H1 (cell line): ENCODE measurements at regions not wholly inside any gene's neighbourhood (a gene's known extent, or its start where the extent isn't known, plus 50 kb on each side); places are given as distances from the start of the nearest gene placed in this dataset.

Source experiments
- CTCF ChIA-PET: fragments of 300-600 bp; sonication (Branson Sonifier 250); formaldehyde crosslinking; loops from one replicate; lab custom pipeline; 2021; ENCODE audit not compliant: partially characterized antibody; lab: Charles Lee
- POLR2A ChIA-PET: fragments of 300-600 bp; sonication (Branson Sonifier 250); formaldehyde crosslinking; loops from one replicate; lab custom pipeline; 2021; ENCODE audit warnings: inconsistent platforms; ENCODE audit not compliant: partially characterized antibody; lab: Charles Lee
- DNase-seq, 2 experiments: peaks; one replicate each; pipeline versions ENCODE4 v3.0.0 to v3.0.0-alpha.2; 2010 to 2022; ENCODE audit warnings: low spot score in 2 of 2, low read depth in 1 of 2, mixed read lengths in 1 of 2
- FAIRE-seq: peaks from 2 replicates; lab custom pipeline; 2011; peaks lifted over from hg19 to GRCh38; lab: Jason Lieb, UNC
- H2AFZ ChIP-seq: 2 replicates; pipeline ENCODE4 v1.8.1; 2012; ENCODE audit warnings: low read length, inconsistent platforms
- H2AK5ac ChIP-seq: 2 replicates; pipeline ENCODE4 v1.6.1; 2013; ENCODE audit warnings: low read depth, low read length
- H2BK120ac ChIP-seq: replicated peaks from 2 replicates; pipeline ENCODE3; 2013; ENCODE audit warnings: low read depth, low read length, inconsistent platforms
- H2BK12ac ChIP-seq: 2 replicates; pipeline ENCODE4 v1.6.1; 2013; ENCODE audit warnings: low read depth, low read length
- H2BK15ac ChIP-seq: 2 replicates; pipeline ENCODE4 v1.6.1; 2013; ENCODE audit warnings: low read length
- H2BK20ac ChIP-seq: 2 replicates; pipeline ENCODE4 v1.6.1; 2013; ENCODE audit warnings: low read length
- H2BK5ac ChIP-seq: 2 replicates; pipeline ENCODE4 v1.6.1; 2013; ENCODE audit warnings: low read depth, low read length
- H3K14ac ChIP-seq: 2 replicates; pipeline ENCODE4 v1.6.1; 2013; ENCODE audit warnings: inconsistent platforms; ENCODE audit not compliant: insufficient read length
- H3K18ac ChIP-seq: 2 replicates; pipeline ENCODE4 v1.6.1; 2013; ENCODE audit warnings: low read length; ENCODE audit errors: extremely low read depth
- H3K23ac ChIP-seq: 2 replicates; pipeline ENCODE4 v1.6.1; 2013; ENCODE audit warnings: inconsistent platforms; ENCODE audit not compliant: insufficient read length
- H3K23me2 ChIP-seq: 2 replicates; pipeline ENCODE4 v1.6.1; 2013; ENCODE audit warnings: low read depth, low read length
- H3K27ac ChIP-seq: 2 replicates; pipeline ENCODE4 v1.6.1; 2011; ENCODE audit warnings: low read depth, low read length, inconsistent platforms
- H3K27me3 ChIP-seq, 4 experiments: replicated peaks in 1 of 4; 1 replicate in 1 of 4; 2 replicates in 3 of 4; pipeline versions ENCODE4 v1.6.1 to v1.8.1; 2011 to 2013; ENCODE audit warnings: low read length in 3 of 4, mild to moderate bottlenecking in 3 of 4, inconsistent platforms in 2 of 4, mixed read lengths in 2 of 4, moderate library complexity in 1 of 4; ENCODE audit not compliant: control insufficient read depth in 3 of 4, insufficient read depth in 3 of 4; ENCODE audit errors: extremely low read depth in 1 of 4
- H3K36me3 ChIP-seq, 4 experiments: 2 replicates each; pipeline versions ENCODE4 v1.6.1 to v1.8.1; 2011 to 2013; ENCODE audit warnings: mild to moderate bottlenecking in 4 of 4, low read length in 3 of 4, moderate library complexity in 2 of 4, control low read depth in 1 of 4, inconsistent platforms in 1 of 4; ENCODE audit not compliant: insufficient read depth in 4 of 4, control insufficient read depth in 2 of 4
- H3K4ac ChIP-seq: replicated peaks from 2 replicates; pipeline ENCODE3; 2013; ENCODE audit warnings: low read length, low read depth, mixed read lengths, inconsistent platforms; ENCODE audit not compliant: insufficient read length
- H3K4me1 ChIP-seq, 4 experiments: replicated peaks in 1 of 4; 1 replicate in 1 of 4; 2 replicates in 3 of 4; pipeline versions ENCODE4 v1.6.1 to v1.8.1; 2011 to 2013; ENCODE audit warnings: low read length in 3 of 4, inconsistent platforms in 2 of 4, mixed read lengths in 1 of 4; ENCODE audit not compliant: insufficient read depth in 4 of 4, control insufficient read depth in 3 of 4
- H3K4me2 ChIP-seq, 2 experiments: 2 replicates each; pipeline versions ENCODE4 v1.6.1 to v1.8.1; 2011 to 2013; ENCODE audit warnings: low read depth in 2 of 2, low read length in 2 of 2, control low read depth in 1 of 2, inconsistent platforms in 1 of 2, mild to moderate bottlenecking in 1 of 2; ENCODE audit not compliant: insufficient read depth in 1 of 2
- H3K4me3 ChIP-seq, 4 experiments: fragments of 200-600, 300-600 bp in 1 of 4; sonication (generic), shearing (Covaris generic), sonication (Bioruptor Twin) in 1 of 4; 2 replicates each; pipeline versions ENCODE4 v1.5.1 to v1.8.1; 2011 to 2016; ENCODE audit warnings: low read length in 4 of 4, low read depth in 3 of 4, control low read depth in 2 of 4, inconsistent platforms in 2 of 4, mild to moderate bottlenecking in 2 of 4, mixed read lengths in 1 of 4, moderate library complexity in 1 of 4; ENCODE audit not compliant: insufficient read depth in 2 of 4; ENCODE audit errors: extremely low read depth in 1 of 4
- H3K56ac ChIP-seq: replicated peaks from 2 replicates; pipeline ENCODE3; 2013; ENCODE audit warnings: low read depth, mild to moderate bottlenecking, mixed read lengths, low read length, inconsistent platforms; ENCODE audit not compliant: insufficient read length
- H3K79me1 ChIP-seq: 2 replicates; pipeline ENCODE4 v1.6.1; 2013; ENCODE audit warnings: low read depth, low read length, control low read depth
- H3K79me2 ChIP-seq, 2 experiments: 2 replicates each; pipeline versions ENCODE4 v1.6.1 to v1.8.1; 2012 to 2013; ENCODE audit warnings: low read length in 2 of 2, mild to moderate bottlenecking in 2 of 2, inconsistent platforms in 1 of 2; ENCODE audit not compliant: insufficient read depth in 2 of 2, control insufficient read depth in 1 of 2
- H3K9ac ChIP-seq, 4 experiments: replicated peaks in 1 of 4; 1 replicate in 1 of 4; 2 replicates in 3 of 4; pipeline versions ENCODE4 v1.6.1 to v1.8.1; 2011 to 2013; ENCODE audit warnings: low read depth in 3 of 4, low read length in 3 of 4, control low read depth in 2 of 4, mild to moderate bottlenecking in 2 of 4, moderate library complexity in 2 of 4, inconsistent platforms in 1 of 4; ENCODE audit errors: extremely low read depth in 1 of 4
- H3K9me3 ChIP-seq, 2 experiments: 2 replicates each; pipeline versions ENCODE4 v1.6.1 to v1.8.1; 2012 to 2013; ENCODE audit warnings: mild to moderate bottlenecking in 2 of 2, moderate library complexity in 2 of 2, control low read depth in 1 of 2, inconsistent platforms in 1 of 2, low read depth in 1 of 2, low read length in 1 of 2, mixed read lengths in 1 of 2; ENCODE audit not compliant: insufficient read depth in 2 of 2
- H4K20me1 ChIP-seq, 2 experiments: replicated peaks in 1 of 2; 2 replicates each; pipeline versions ENCODE3 to v1.8.1; 2011 to 2013; ENCODE audit warnings: inconsistent platforms in 2 of 2, low read length in 2 of 2, mild to moderate bottlenecking in 1 of 2; ENCODE audit not compliant: insufficient read depth in 2 of 2, control insufficient read depth in 1 of 2
- H4K5ac ChIP-seq: 2 replicates; pipeline ENCODE4 v1.6.1; 2013; ENCODE audit warnings: low read length, low read depth, mixed read lengths, inconsistent platforms; ENCODE audit not compliant: insufficient read length
- H4K8ac ChIP-seq: 2 replicates; pipeline ENCODE4 v1.8.0; 2013; ENCODE audit warnings: mild to moderate bottlenecking, moderate library complexity, low read length, inconsistent platforms; ENCODE audit not compliant: insufficient read depth; ENCODE audit errors: extremely low read depth
- H4K91ac ChIP-seq: replicated peaks from 2 replicates; pipeline ENCODE3; 2013; ENCODE audit warnings: low read length, mixed read lengths, inconsistent platforms; ENCODE audit not compliant: insufficient read length
- BCL11A ChIP-seq, 2 experiments: IDR thresholded peaks; one replicate each; pipeline ENCODE4 v1.6.1; 2011; ENCODE audit warnings: low read depth in 2 of 2, low read length in 2 of 2, mild to moderate bottlenecking in 2 of 2
- CBX8 ChIP-seq: fragments of 300-800, 300-1000 bp; sonication (generic); IDR thresholded peaks from 2 replicates; pipeline ENCODE4 v1.7.1; 2016; ENCODE audit warnings: low read depth, low read length, borderline replicate concordance
- CHD2 ChIP-seq: IDR thresholded peaks from 2 replicates; pipeline ENCODE4 v1.6.1; 2012; ENCODE audit warnings: low read length, improper control_type of control experiment
- EZH2 ChIP-seq: fragments of 200-600 bp; sonication (generic); IDR thresholded peaks from 2 replicates; pipeline ENCODE4 v1.7.1; 2012; ENCODE audit warnings: low read depth, mild to moderate bottlenecking, moderate library complexity, low read length, inconsistent platforms; ENCODE audit not compliant: severe bottlenecking
- GABPA ChIP-seq: IDR thresholded peaks from 2 replicates; pipeline ENCODE4 v1.6.1; 2011; ENCODE audit warnings: mild to moderate bottlenecking, low read length, moderate library complexity, borderline replicate concordance; ENCODE audit not compliant: insufficient read depth
- HDAC6 ChIP-seq: IDR thresholded peaks from one replicate; pipeline ENCODE4 v1.7.1; 2012; ENCODE audit warnings: low read depth, mild to moderate bottlenecking, inconsistent platforms, low read length, moderate library complexity
- KDM1A ChIP-seq: fragments of 200-600, 300-600 bp; sonication (generic); IDR thresholded peaks from 2 replicates; pipeline ENCODE4 v1.7.1; 2016; ENCODE audit warnings: mild to moderate bottlenecking, low read length, borderline replicate concordance
- SP1 ChIP-seq: IDR thresholded peaks from 2 replicates; pipeline ENCODE4 v1.6.1; 2011; ENCODE audit warnings: low read depth, low read length
- SRF ChIP-seq: IDR thresholded peaks from 2 replicates; pipeline ENCODE4 v1.6.1; 2011; ENCODE audit warnings: mild to moderate bottlenecking, low read depth, low read length, moderate library complexity
- TAF7 ChIP-seq: optimal IDR thresholded peaks from 2 replicates; pipeline ENCODE3; 2011; ENCODE audit warnings: low read depth, mild to moderate bottlenecking, inconsistent platforms, low read length, moderate library complexity, borderline replicate concordance
- TBP ChIP-seq: IDR thresholded peaks from 2 replicates; pipeline ENCODE4 v1.6.1; 2011; ENCODE audit warnings: low read depth, low read length, improper control_type of control experiment
- YY1 ChIP-seq: IDR thresholded peaks from 2 replicates; pipeline ENCODE4 v1.6.1; 2011; ENCODE audit warnings: low read depth, mild to moderate bottlenecking, low read length
- WGBS, 2 experiments: shearing (Covaris generic) in 1 of 2; methylation state at CpG; one replicate each; pipeline versions ENCODE4 v1.1.6 to v1.1.7; 2013 to 2015; ENCODE audit warnings: low lambda C conversion rate in 2 of 2, mixed read lengths in 2 of 2, inconsistent platforms in 1 of 2, low coverage in 1 of 2, missing lambda C conversion rate in 1 of 2; ENCODE audit not compliant: insufficient replicate concordance in 2 of 2, insufficient coverage in 1 of 2, insufficient read length in 1 of 2; ENCODE audit errors: extremely low coverage in 1 of 2, missing lambda C conversion rate in 1 of 2; 5-methylcytosine and 5-hydroxymethylcytosine counted together
- TF ChIP-seq, protein P1 (sequence below): IDR thresholded peaks from 2 replicates; pipeline ENCODE4 v1.6.1; 2011; ENCODE audit warnings: low read length, improper control_type of control experiment
- TF ChIP-seq, protein P2 (sequence below): IDR thresholded peaks from 2 replicates; pipeline ENCODE4 v1.6.1; 2012; ENCODE audit warnings: inconsistent platforms

DNA sequence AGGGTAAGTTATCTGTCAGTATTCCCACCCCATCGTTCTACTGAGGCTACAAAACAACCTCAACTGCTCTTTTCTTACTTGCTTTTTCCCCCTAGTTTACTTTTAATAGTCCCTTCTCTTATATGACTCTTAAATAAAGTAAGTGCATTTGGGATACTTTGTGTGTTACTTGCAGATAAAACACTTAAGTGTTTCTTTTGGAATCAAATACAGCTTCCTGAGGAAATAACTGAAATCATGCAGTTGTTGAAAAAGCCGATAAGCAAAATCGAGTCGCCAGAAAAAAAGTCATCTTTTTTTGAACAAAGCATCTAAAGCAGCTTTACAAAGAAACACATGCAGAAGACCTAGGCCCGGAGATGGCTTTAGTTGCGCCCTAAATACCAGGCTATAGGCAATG lies 53.5 kb upstream of the EPB41L4A start:
- Histone ChIP-seq H3K56ac (no peak overlapping the region), H3K4me3 (no peak overlapping the region), H3K4me2 (no peak overlapping the region)

More for the DNA sequence above, 53.5 kb upstream of the EPB41L4A start:
- no peak overlapping the region for H3K14ac ChIP-seq
- POLR2A ChIA-PET = no interaction called here
- no peak overlapping the region for H3K23ac ChIP-seq
- H4K5ac ChIP-seq = no peak overlapping the region
- no peaks in the 10 kb centered on the region for H3K4me1 ChIP-seq
- H4K20me1 ChIP-seq = no peaks in the 10 kb centered on the region
- H3K27me3 ChIP-seq = no peaks in the 10 kb centered on the region
- no peak overlapping the region for H2AK5ac ChIP-seq
- CTCF ChIA-PET = interaction anchor here (0.5 kb wide), 1 partner anchor 393 kb away, joined by 4 read pairs; no protein-coding TSS in a partner anchor
- H3K18ac ChIP-seq = no peak overlapping the region
- H3K27ac ChIP-seq = no peak overlapping the region
- H3K36me3 ChIP-seq = no peaks in the 10 kb centered on the region
- no peaks in the 10 kb centered on the region; the same call in 1 of the 2 replicates for H3K23me2 ChIP-seq
- no peak overlapping the region for H2BK12ac ChIP-seq
- H2AFZ ChIP-seq = no peak overlapping the region
- H3K9ac ChIP-seq = no peak overlapping the region
- DNase-seq = no peak
- H4K8ac ChIP-seq = no peak overlapping the region
- no peak overlapping the region for H2BK15ac ChIP-seq
- no peak overlapping the region for H3K4ac ChIP-seq
- no peak for FAIRE-seq
- H2BK5ac ChIP-seq = no peak overlapping the region
- no peaks in the 10 kb centered on the region for H3K79me1 ChIP-seq
- H4K91ac ChIP-seq = no peak overlapping the region
- no peak overlapping the region for H2BK20ac ChIP-seq
- no peak for TF ChIP-seq CBX8
- no peak for TF ChIP-seq GABPA
- TF ChIP-seq YY1 = no peak
- TF ChIP-seq EZH2 = no peak
- TF ChIP-seq, protein P1, sequence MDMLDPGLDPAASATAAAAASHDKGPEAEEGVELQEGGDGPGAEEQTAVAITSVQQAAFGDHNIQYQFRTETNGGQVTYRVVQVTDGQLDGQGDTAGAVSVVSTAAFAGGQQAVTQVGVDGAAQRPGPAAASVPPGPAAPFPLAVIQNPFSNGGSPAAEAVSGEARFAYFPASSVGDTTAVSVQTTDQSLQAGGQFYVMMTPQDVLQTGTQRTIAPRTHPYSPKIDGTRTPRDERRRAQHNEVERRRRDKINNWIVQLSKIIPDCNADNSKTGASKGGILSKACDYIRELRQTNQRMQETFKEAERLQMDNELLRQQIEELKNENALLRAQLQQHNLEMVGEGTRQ = no peak
- TF ChIP-seq, protein P2, sequence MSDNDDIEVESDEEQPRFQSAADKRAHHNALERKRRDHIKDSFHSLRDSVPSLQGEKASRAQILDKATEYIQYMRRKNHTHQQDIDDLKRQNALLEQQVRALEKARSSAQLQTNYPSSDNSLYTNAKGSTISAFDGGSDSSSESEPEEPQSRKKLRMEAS = no peak
- no peak for TF ChIP-seq CHD2
- no peak for TF ChIP-seq SRF
- no peak for TF ChIP-seq SP1
- TF ChIP-seq HDAC6 = no peak
- TF ChIP-seq TAF7 = no peak
- TF ChIP-seq BCL11A (IDR thresholded peaks at IDR 0.05; ENCODE audit: low read depth in 2 of 2, low read length in 2 of 2) = no peak
- no peak for TF ChIP-seq KDM1A
- TF ChIP-seq TBP = no peak
- TF ChIP-seq, all 59 proteins: peak for 0
- H2BK120ac ChIP-seq = no peak overlapping the region
- H3K79me2 ChIP-seq = no peaks in the 10 kb centered on the region
- no peaks in the 10 kb centered on the region for H3K9me3 ChIP-seq
- 92% methylated on average over 6 of the region's 6 CpGs; no CpG with 5 or more reads in 1 of the 2 experiments for WGBS, 2 experiments
